ENCODE measurements at regions not wholly inside any gene's neighbourhood (a gene's known extent, or its start where the extent isn't known, plus 50 kb on each side); places are given as distances from the start of the nearest gene placed in this dataset.

DNA sequence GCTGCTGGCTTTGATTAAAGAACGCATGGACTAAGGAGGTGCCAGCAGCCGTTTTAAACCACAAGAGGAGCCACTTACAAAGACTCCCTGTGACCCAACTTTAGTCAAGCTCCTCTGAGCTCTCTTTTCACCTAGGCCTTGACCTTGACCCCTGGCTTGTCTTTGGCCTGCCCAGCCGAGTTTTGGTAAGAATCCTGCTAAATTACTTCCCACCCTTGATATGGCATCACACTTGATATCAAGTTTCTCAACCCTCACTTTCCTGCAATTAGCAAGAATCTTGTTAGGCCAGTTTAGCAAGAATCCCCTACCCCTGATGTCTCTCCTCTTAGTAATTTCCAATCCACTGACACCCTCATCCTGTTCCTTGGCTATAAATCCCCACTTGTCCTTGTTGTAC is 232.8 kb upstream of the SALL1 start:
- Histone ChIP-seq H3K36me3 (no peaks in the 10 kb centered on the region), H3K4me1 (no peaks in the 10 kb centered on the region), H3K9me3 (no peaks in the 10 kb centered on the region), H3K4me3 (no peak overlapping the region), H3K27me3 (no peaks in the 10 kb centered on the region), H3K27ac (no peak overlapping the region)
- TF ChIP-seq POLR2AphosphoS5 (IDR thresholded peaks at IDR 0.05; ENCODE audit: insufficient read depth in 1 of 2, low read depth in 1 of 2) (no peak), POLR2A (IDR thresholded peaks at IDR 0.05) (no peak)
- TF ChIP-seq, protein P1, sequence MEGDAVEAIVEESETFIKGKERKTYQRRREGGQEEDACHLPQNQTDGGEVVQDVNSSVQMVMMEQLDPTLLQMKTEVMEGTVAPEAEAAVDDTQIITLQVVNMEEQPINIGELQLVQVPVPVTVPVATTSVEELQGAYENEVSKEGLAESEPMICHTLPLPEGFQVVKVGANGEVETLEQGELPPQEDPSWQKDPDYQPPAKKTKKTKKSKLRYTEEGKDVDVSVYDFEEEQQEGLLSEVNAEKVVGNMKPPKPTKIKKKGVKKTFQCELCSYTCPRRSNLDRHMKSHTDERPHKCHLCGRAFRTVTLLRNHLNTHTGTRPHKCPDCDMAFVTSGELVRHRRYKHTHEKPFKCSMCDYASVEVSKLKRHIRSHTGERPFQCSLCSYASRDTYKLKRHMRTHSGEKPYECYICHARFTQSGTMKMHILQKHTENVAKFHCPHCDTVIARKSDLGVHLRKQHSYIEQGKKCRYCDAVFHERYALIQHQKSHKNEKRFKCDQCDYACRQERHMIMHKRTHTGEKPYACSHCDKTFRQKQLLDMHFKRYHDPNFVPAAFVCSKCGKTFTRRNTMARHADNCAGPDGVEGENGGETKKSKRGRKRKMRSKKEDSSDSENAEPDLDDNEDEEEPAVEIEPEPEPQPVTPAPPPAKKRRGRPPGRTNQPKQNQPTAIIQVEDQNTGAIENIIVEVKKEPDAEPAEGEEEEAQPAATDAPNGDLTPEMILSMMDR (IDR thresholded peaks at IDR 0.05), result no peak
- no peak for DNase-seq (ENCODE audit: extremely low spot score in 2 of 2)
- intact Hi-C loops (cut with DNase I), result no loop called here

DNA sequence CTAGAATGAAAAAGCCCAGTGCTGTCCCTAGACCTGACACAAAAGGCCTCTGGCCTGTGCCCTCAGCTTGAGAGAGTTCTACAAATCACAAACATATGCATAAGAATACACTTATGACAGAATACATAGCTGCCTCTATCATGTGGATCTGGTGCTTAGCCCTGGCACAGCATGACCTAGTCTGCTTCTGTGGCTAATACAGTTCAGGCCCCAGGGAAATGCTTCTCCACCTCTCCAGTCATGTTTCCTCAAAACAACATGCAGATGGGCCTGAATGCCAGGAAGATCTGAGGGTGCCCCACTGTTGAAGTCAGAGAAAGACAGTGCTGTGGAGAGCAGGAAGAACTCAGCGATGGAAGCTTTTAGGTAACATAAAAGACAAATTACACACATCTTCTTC is 231.9 kb upstream of the SALL1 start:
- intact Hi-C loops (cut with DNase I), result no loop called here
- Histone ChIP-seq H3K4me1 (no peaks in the 10 kb centered on the region), H3K27ac (no peak overlapping the region), H3K4me3 (no peak overlapping the region), H3K9me3 (no peaks in the 10 kb centered on the region), H3K27me3 (no peaks in the 10 kb centered on the region), H3K36me3 (no peaks in the 10 kb centered on the region)
- DNase-seq (ENCODE audit: extremely low spot score in 2 of 2), result no peak
- TF ChIP-seq, protein P1 (IDR thresholded peaks at IDR 0.05), result no peak
- TF ChIP-seq POLR2A (IDR thresholded peaks at IDR 0.05) (no peak), POLR2AphosphoS5 (IDR thresholded peaks at IDR 0.05; ENCODE audit: insufficient read depth in 1 of 2, low read depth in 1 of 2) (no peak)

DNA sequence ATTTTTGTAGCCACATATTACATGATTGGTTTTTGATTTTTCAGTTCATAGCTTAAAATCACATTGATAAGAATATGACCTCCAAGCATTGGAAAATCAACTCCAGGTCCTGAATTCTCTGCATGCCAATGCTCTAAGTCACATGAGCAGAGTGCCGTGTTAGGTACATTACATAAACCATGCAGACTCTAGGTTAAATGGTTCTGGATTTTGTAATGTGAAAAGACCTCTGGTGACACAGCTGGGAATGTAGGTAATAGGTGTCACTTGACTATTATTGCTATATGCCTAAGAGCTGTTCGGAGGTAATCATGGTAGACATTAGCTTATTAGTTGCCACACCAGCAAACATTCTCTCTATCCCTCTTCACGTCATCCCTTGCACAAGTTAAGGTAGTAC is 231.1 kb upstream of the SALL1 start:
- no peak overlapping the region for H3K27ac ChIP-seq
- H3K27me3 ChIP-seq, result no peaks in the 10 kb centered on the region
- no peaks in the 10 kb centered on the region for H3K4me1 ChIP-seq
- intact Hi-C loops (cut with DNase I), result no loop called here
- no peaks in the 10 kb centered on the region for H3K36me3 ChIP-seq
- TF ChIP-seq, protein P1 (IDR thresholded peaks at IDR 0.05), result no peak
- TF ChIP-seq POLR2AphosphoS5 (IDR thresholded peaks at IDR 0.05; ENCODE audit: insufficient read depth in 1 of 2, low read depth in 1 of 2) (no peak), POLR2A (IDR thresholded peaks at IDR 0.05) (no peak)
- H3K9me3 ChIP-seq, result no peaks in the 10 kb centered on the region
- DNase-seq (ENCODE audit: extremely low spot score in 2 of 2), result no peak
- H3K4me3 ChIP-seq, result no peak overlapping the region

DNA sequence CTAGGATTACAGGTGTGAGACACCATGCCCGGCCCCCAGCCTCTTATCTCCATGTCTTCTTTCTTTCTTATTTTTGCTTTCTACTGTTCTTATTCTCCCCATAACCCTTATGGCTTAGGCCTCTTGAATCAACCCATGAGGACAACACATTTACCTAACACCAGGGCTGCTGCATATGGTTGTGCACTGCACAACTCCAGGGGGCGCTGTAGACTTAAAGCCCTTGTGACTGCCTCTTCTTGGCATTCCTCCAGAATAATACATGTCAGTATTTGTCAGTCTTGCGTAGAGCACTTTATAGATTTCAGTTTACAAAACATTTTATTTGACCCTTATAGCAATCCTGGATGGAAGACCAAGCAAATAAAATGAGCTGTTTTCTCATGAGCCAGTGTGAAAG is 225.0 kb upstream of the SALL1 start:
- Histone ChIP-seq H3K4me3 (no peak overlapping the region), H3K4me1 (no peaks in the 10 kb centered on the region), H3K27me3 (no peaks in the 10 kb centered on the region), H3K36me3 (no peaks in the 10 kb centered on the region), H3K27ac (no peak overlapping the region), H3K9me3 (no peaks in the 10 kb centered on the region)
- DNase-seq (ENCODE audit: extremely low spot score in 2 of 2), result no peak
- TF ChIP-seq POLR2AphosphoS5 (IDR thresholded peaks at IDR 0.05; ENCODE audit: insufficient read depth in 1 of 2, low read depth in 1 of 2), result no peak
- TF ChIP-seq, protein P1 (IDR thresholded peaks at IDR 0.05), result no peak
- no peak for TF ChIP-seq POLR2A (IDR thresholded peaks at IDR 0.05)
- intact Hi-C loops (cut with DNase I), result no loop called here

DNA sequence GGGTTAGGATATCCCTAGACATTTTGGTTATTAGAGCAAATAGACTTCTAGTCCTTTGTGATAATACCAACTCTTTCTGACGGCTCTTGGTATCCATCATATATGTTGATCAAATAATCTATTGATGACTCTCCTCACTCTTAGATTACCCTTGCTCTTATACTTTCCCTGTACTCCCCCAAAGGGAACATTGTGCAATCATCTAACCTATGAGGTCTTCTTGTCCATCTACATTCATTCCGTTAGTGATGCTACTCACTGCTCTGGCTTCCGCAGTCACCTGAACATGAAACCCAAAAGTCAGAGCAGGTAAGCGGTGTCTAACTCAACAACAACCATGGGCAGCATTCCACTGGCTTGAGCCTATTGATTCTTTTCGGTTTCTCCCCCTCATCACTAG is 223.7 kb upstream of the SALL1 start:
- TF ChIP-seq POLR2AphosphoS5 (IDR thresholded peaks at IDR 0.05; ENCODE audit: insufficient read depth in 1 of 2, low read depth in 1 of 2) (no peak), POLR2A (IDR thresholded peaks at IDR 0.05) (no peak)
- TF ChIP-seq, protein P1 (IDR thresholded peaks at IDR 0.05), result no peak
- H3K36me3 ChIP-seq, result no peaks in the 10 kb centered on the region
- intact Hi-C loops (cut with DNase I), result no loop called here
- no peak overlapping the region for H3K4me3 ChIP-seq
- H3K27ac ChIP-seq, result no peak overlapping the region
- H3K27me3 ChIP-seq, result no peaks in the 10 kb centered on the region
- no peaks in the 10 kb centered on the region for H3K4me1 ChIP-seq
- no peak for DNase-seq (ENCODE audit: extremely low spot score in 2 of 2)
- H3K9me3 ChIP-seq, result no peaks in the 10 kb centered on the region

Measured in vagina (tissue), 2 donors.